HepG2 (cell line): ENCODE measurements at regions not wholly inside any gene's neighbourhood (a gene's known extent, or its start where the extent isn't known, plus 50 kb on each side); places are given as distances from the start of the nearest gene placed in this dataset.

Source experiments
- ARNT ChIP-seq: fragments of 450-650 bp; IDR thresholded peaks from 2 replicates; pipeline ENCODE4 v1.6.1; 2017
- CBX5 ChIP-seq: sonication (generic); formaldehyde crosslinking; IDR thresholded peaks from 2 replicates; pipeline ENCODE4 v1.4.0; 2020; ENCODE audit warnings: missing genetic modification reagents, borderline replicate concordance
- GFI1 ChIP-seq: sonication (generic); formaldehyde crosslinking; IDR thresholded peaks from 2 replicates; pipeline ENCODE4 v1.5.0; 2020; ENCODE audit warnings: missing genetic modification reagents, mild to moderate bottlenecking, borderline replicate concordance
- MEIS1 ChIP-seq: sonication (generic); formaldehyde crosslinking; IDR thresholded peaks from 2 replicates; pipeline ENCODE4 v1.9.0; 2021; ENCODE audit warnings: mild to moderate bottlenecking, missing genetic modification reagents, moderate library complexity, borderline replicate concordance
- NRL ChIP-seq: sonication (generic); formaldehyde crosslinking; IDR thresholded peaks from 2 replicates; pipeline ENCODE4 v1.5.0; 2020; ENCODE audit warnings: missing genetic modification reagents, mild to moderate bottlenecking, moderate library complexity, borderline replicate concordance
- SOX13 ChIP-seq, 3 experiments: fragments of 450-650 bp in 1 of 3; sonication (generic) in 1 of 3; formaldehyde crosslinking in 1 of 3; IDR thresholded peaks in 2 of 3; conservative IDR thresholded peaks in 1 of 3; 2 replicates each; pipeline versions ENCODE4 v1.5.0 to v1.6.1; 2016 to 2020; ENCODE audit warnings: antibody characterized with exemption in 1 of 3, mild to moderate bottlenecking in 1 of 3, missing compliant biosample characterization in 1 of 3, missing genetic modification reagents in 1 of 3, moderate library complexity in 1 of 3
- SOX6 ChIP-seq, 2 experiments: fragments of 450-650 bp in 1 of 2; sonication (generic) in 1 of 2; formaldehyde crosslinking in 1 of 2; IDR thresholded peaks; 2 replicates each; pipeline versions ENCODE4 v1.4.0 to v1.6.1; 2017 to 2020; ENCODE audit warnings: antibody characterized with exemption in 1 of 2, mild to moderate bottlenecking in 1 of 2, missing genetic modification reagents in 1 of 2
- ZMYM4 ChIP-seq: sonication (generic); formaldehyde crosslinking; IDR thresholded peaks from 2 replicates; pipeline ENCODE4 v1.8.1; 2023; ENCODE audit warnings: mild to moderate bottlenecking, missing genetic modification reagents
- ZNF670 ChIP-seq: sonication (generic); formaldehyde crosslinking; IDR thresholded peaks from 2 replicates; pipeline ENCODE4 v1.8.0; 2022; ENCODE audit warnings: mild to moderate bottlenecking, missing genetic modification reagents, borderline replicate concordance
- ZNF816 ChIP-seq: sonication (generic); formaldehyde crosslinking; IDR thresholded peaks from 2 replicates; pipeline ENCODE4 v1.8.0; 2022; ENCODE audit warnings: missing genetic modification reagents, mild to moderate bottlenecking, borderline replicate concordance
- TF ChIP-seq, protein P1 (sequence below): sonication (generic); formaldehyde crosslinking; IDR thresholded peaks from 2 replicates; pipeline ENCODE4 v1.4.0; 2020; ENCODE audit warnings: missing genetic modification reagents, borderline replicate concordance
- TF ChIP-seq, protein P2 (sequence below): sonication (generic); formaldehyde crosslinking; IDR thresholded peaks from 2 replicates; pipeline ENCODE4 v1.4.0; 2020; ENCODE audit warnings: mild to moderate bottlenecking, missing genetic modification reagents

DNA sequence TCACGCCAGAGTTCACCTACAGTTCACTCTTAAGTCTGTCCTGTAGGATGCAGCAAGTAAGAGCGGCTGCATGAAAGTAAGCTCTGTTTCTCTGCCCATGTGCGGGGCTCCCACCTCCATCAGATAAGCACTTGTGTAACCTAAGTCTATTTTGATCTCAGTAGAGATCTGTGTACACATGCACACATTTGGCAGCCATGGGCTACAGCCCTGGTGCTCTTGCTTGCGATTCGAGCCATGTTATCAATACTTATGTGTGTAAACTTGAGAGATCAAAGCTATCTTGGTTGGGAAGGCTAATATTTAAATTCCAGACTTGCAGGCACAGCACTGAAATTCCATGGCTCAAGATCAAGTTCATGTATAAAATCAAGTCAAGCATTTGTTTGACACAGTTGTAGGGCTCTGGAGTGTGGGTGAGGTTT lies 244.7 kb upstream of the FGGY start (continued):
- TF ChIP-seq, protein P1, sequence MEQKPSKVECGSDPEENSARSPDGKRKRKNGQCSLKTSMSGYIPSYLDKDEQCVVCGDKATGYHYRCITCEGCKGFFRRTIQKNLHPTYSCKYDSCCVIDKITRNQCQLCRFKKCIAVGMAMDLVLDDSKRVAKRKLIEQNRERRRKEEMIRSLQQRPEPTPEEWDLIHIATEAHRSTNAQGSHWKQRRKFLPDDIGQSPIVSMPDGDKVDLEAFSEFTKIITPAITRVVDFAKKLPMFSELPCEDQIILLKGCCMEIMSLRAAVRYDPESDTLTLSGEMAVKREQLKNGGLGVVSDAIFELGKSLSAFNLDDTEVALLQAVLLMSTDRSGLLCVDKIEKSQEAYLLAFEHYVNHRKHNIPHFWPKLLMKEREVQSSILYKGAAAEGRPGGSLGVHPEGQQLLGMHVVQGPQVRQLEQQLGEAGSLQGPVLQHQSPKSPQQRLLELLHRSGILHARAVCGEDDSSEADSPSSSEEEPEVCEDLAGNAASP = peak; percentile 94
- peak; percentile 95 for TF ChIP-seq GFI1 (CRISPR knock-in tag)
- TF ChIP-seq SOX6 (IDR thresholded peaks at IDR 0.05) = no peak
- TF ChIP-seq SOX6 (CRISPR knock-in tag; IDR thresholded peaks at IDR 0.05) = peak; percentile 94
- TF ChIP-seq ZNF816 (CRISPR knock-in tag) = peak; percentile 75; the same call in 1 of the 2 replicates
- no peak for TF ChIP-seq ARNT
- TF ChIP-seq, protein P2, sequence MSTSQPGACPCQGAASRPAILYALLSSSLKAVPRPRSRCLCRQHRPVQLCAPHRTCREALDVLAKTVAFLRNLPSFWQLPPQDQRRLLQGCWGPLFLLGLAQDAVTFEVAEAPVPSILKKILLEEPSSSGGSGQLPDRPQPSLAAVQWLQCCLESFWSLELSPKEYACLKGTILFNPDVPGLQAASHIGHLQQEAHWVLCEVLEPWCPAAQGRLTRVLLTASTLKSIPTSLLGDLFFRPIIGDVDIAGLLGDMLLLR (CRISPR knock-in tag) = peak; percentile 48; the same call in 1 of the 2 replicates
- TF ChIP-seq ZMYM4 (CRISPR knock-in tag) = peak; percentile 87
- TF ChIP-seq ZNF670 (CRISPR knock-in tag) = no peak
- TF ChIP-seq MEIS1 (CRISPR knock-in tag) = peak; percentile 53; the same call in 1 of the 2 replicates
- peak; percentile 75; the same call in 1 of the 2 replicates for TF ChIP-seq SOX13 (IDR thresholded peaks at IDR 0.05)
- peak in 1 of 2 experiments; percentile 95; a peak in 2 of 4 replicates for TF ChIP-seq SOX13 (CRISPR knock-in tag; conservative IDR thresholded peaks at IDR 0.05 in 1 of 2, IDR thresholded peaks at IDR 0.05 in 1 of 2)
- no peak for TF ChIP-seq NRL (CRISPR knock-in tag)
- peak; percentile 90; the same call in 1 of the 2 replicates for TF ChIP-seq CBX5
